Sigmoid colon (tissue), 6 donors: ENCODE measurements at regions not wholly inside any gene's neighbourhood (a gene's known extent, or its start where the extent isn't known, plus 50 kb on each side); places are given as distances from the start of the nearest gene placed in this dataset.

ENCODE experiments used
- DNase-seq: peaks from one replicate; pipeline ENCODE4 v3.0.0-alpha.2; 2019
- H3K27ac ChIP-seq, 4 donors: fragments of 200-600 bp; sonication (generic); one replicate each; pipeline ENCODE4 v1.5.1; 2016 to 2019; ENCODE audit warnings: mild to moderate bottlenecking in 1 of 4
- H3K27me3 ChIP-seq, 3 donors: fragments of 200-600 bp; sonication (generic); one replicate each; pipeline ENCODE4 v1.5.1; 2019; ENCODE audit warnings: mild to moderate bottlenecking in 1 of 3
- H3K36me3 ChIP-seq, 4 donors: fragments of 200-600 bp; sonication (generic); one replicate each; pipeline ENCODE4 v1.5.1; 2016 to 2019
- H3K4me1 ChIP-seq, 4 donors: fragments of 200-600 bp; sonication (generic); one replicate each; pipeline ENCODE4 v1.5.1; 2017 to 2019
- H3K4me3 ChIP-seq, 4 donors: fragments of 200-600 bp; sonication (generic); one replicate each; pipeline ENCODE4 v1.5.1; 2017 to 2019; ENCODE audit warnings: mild to moderate bottlenecking in 2 of 4, moderate library complexity in 1 of 4
- H3K9me3 ChIP-seq, 4 donors: fragments of 200-600 bp in 3 of 4; sonication (generic) in 3 of 4; one replicate each; pipeline versions ENCODE4 v1.5.1 to v1.6.1; 2013 to 2019
- CTCF ChIP-seq, 4 experiments: fragments of 450-650 bp in 3 of 4; fragments of 200-600 bp in 1 of 4; IDR thresholded peaks; one replicate each; pipeline ENCODE4 v1.5.1; 2016 to 2019; ENCODE audit warnings: antibody characterized with exemption in 4 of 4, mild to moderate bottlenecking in 3 of 4, moderate library complexity in 2 of 4
- EP300 ChIP-seq, 4 donors: sonication (generic); formaldehyde crosslinking; IDR thresholded peaks; one replicate each; pipeline ENCODE4 v1.6.1; 2017; ENCODE audit warnings: antibody characterized with exemption in 4 of 4
- POLR2A ChIP-seq, 2 donors: fragments of 450-650 bp; IDR thresholded peaks; one replicate each; pipeline ENCODE4 v1.6.1; 2016; ENCODE audit warnings: antibody characterized with exemption in 2 of 2, mild to moderate bottlenecking in 2 of 2, moderate library complexity in 2 of 2
- POLR2AphosphoS5 ChIP-seq, 4 donors: sonication (generic); formaldehyde crosslinking; IDR thresholded peaks; one replicate each; pipeline ENCODE4 v1.6.1; 2017; ENCODE audit warnings: antibody characterized with exemption in 4 of 4
- WGBS, 2 donors: extraction: QIAGEN DNeasy Blood & Tissue Kit; methylation state at CpG; one replicate each; pipeline ENCODE4 v1.1.7; 2013; 5-methylcytosine and 5-hydroxymethylcytosine counted together
- intact Hi-C: fragments of 100-400 bp; cut with DNase I; formaldehyde crosslinking; loops from one replicate; pipeline ENCODE4 v1.15.1; 2023
- donor health status: healthy with polysubstance abuse.
- donor health status: healthy.

DNA sequence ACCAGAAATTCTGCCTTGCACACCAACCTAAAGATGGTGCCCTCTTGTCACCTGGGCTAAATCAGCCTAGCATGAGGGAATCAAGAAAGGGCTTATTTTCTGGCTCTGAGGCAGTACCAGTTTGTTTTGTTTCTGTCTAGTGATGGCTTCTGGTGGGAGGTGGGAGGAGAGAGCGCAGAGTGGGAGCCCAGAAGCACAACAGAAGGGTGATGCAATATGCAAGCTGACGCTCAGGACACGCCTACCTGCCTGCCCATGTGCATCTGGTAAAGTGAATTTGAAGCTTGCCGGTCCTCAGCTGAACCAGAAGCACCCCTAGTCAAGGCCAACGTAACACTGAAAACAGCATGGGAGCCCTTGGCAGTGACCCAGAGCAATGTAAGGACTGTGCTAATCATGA, 138.4 kb upstream of the TIAM1 start:
- Histone ChIP-seq H3K36me3 (no peaks in the 10 kb centered on the region), H3K27ac (no peak overlapping the region), H3K9me3 (peaks cover 0 to 22% (median 10%) of the 10 kb centered on the region in 4 donors), H3K4me1 (no peaks in the 10 kb centered on the region), H3K27me3 (no peaks in the 10 kb centered on the region), H3K4me3 (no peak overlapping the region)
- intact Hi-C loops, result no loop called here
- TF ChIP-seq POLR2A (IDR thresholded peaks at IDR 0.05) (no peak), POLR2AphosphoS5 (IDR thresholded peaks at IDR 0.05) (no peak), EP300 (IDR thresholded peaks at IDR 0.05) (no peak), CTCF (IDR thresholded peaks at IDR 0.05) (no peak)
- 85 to 95% methylated on average over 5 of the region's 5 CpGs for WGBS, 2 donors
- DNase-seq, result no peak

- no peaks in the 10 kb centered on the region for H3K36me3 ChIP-seq
- WGBS, 2 donors, result 67 to 88% methylated on average over 1 of the region's 1 CpG
- intact Hi-C loops, result no loop called here
- H3K4me1 ChIP-seq, result no peaks in the 10 kb centered on the region
- no peak for DNase-seq
- TF ChIP-seq POLR2AphosphoS5 (IDR thresholded peaks at IDR 0.05) (no peak), POLR2A (IDR thresholded peaks at IDR 0.05) (no peak), EP300 (IDR thresholded peaks at IDR 0.05) (no peak), CTCF (IDR thresholded peaks at IDR 0.05) (no peak)
- H3K4me3 ChIP-seq, result no peak overlapping the region
- peaks cover 0 to 18% (median 8%) of the 10 kb centered on the region in 4 donors for H3K9me3 ChIP-seq
- H3K27ac ChIP-seq, result no peak overlapping the region
- H3K27me3 ChIP-seq, result no peaks in the 10 kb centered on the region
These were observed 136.2 kb upstream of the TIAM1 start for GRCh38 chr21:31480228-31480627.

DNA sequence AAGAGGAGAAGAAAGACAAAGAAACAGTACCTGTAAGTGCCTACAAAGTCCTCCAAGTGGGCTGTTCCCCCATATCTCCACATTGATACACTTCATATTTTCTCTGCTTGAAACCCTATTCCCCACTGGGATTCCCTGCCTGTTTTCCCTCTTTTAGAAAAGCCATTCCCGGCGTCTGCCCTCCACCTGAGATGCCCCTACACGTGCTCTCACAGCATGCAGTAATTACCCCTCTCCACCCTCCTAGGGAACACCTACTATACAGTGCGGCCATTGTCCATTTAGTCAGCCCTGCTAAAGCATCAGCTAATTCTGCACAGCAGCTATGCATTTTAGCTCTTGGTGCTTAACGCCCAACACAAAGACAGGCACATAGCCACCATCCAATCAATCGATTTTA, 135.7 kb upstream of the TIAM1 start:
- H3K27me3 ChIP-seq, result no peaks in the 10 kb centered on the region
- H3K36me3 ChIP-seq, result no peaks in the 10 kb centered on the region
- intact Hi-C loops, result no loop called here
- WGBS, 2 donors, result 76 to 89% methylated on average over 6 of the region's 6 CpGs
- peaks cover 0 to 16% (median 8%) of the 10 kb centered on the region in 4 donors for H3K9me3 ChIP-seq
- no peak overlapping the region for H3K27ac ChIP-seq
- H3K4me3 ChIP-seq, result no peak overlapping the region
- no peak for DNase-seq
- no peaks in the 10 kb centered on the region for H3K4me1 ChIP-seq
- TF ChIP-seq POLR2A (IDR thresholded peaks at IDR 0.05) (no peak), EP300 (IDR thresholded peaks at IDR 0.05) (no peak), POLR2AphosphoS5 (IDR thresholded peaks at IDR 0.05) (no peak), CTCF (IDR thresholded peaks at IDR 0.05) (no peak)

DNA sequence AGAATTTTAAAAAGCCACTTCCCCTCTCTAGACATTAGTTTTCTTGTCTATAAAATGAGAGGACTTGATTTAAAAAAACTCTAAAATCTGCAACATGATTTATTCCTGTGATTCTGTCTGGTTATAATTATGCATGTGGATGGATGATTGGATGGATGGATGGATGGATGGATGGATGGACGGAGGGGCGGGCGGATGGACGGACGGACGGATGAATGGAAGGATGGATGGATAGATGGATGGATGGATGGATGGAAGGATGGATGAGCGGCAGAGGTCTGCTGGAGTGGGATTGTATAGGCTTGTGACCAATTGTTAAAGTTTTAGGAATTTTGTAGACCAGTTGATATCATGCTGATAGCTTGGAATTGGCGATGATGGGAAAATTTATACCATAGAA, 135.2 kb upstream of the TIAM1 start:
- 97 to 98% methylated on average over 8 of the region's 8 CpGs for WGBS, 2 donors
- intact Hi-C loops, result no loop called here

More for the DNA sequence above, 135.2 kb upstream of the TIAM1 start:
- H3K4me3 ChIP-seq, result no peak overlapping the region
- no peak for DNase-seq
- H3K27me3 ChIP-seq, result no peaks in the 10 kb centered on the region
- TF ChIP-seq POLR2A (IDR thresholded peaks at IDR 0.05) (no peak), POLR2AphosphoS5 (IDR thresholded peaks at IDR 0.05) (no peak), EP300 (IDR thresholded peaks at IDR 0.05) (no peak), CTCF (IDR thresholded peaks at IDR 0.05) (no peak)
- no peaks in the 10 kb centered on the region for H3K4me1 ChIP-seq
- H3K27ac ChIP-seq, result no peak overlapping the region
- H3K9me3 ChIP-seq, result peaks cover 0 to 16% (median 8%) of the 10 kb centered on the region in 4 donors
- no peaks in the 10 kb centered on the region for H3K36me3 ChIP-seq
